Activated gamma-delta T cell treated with anti-CD3 and anti-CD28 coated beads, Interleukin-2, amount 50 U/mL, for 16 hours (primary cell): ENCODE measurements at regions not wholly inside any gene's neighbourhood (a gene's known extent, or its start where the extent isn't known, plus 50 kb on each side); places are given as distances from the start of the nearest gene placed in this dataset.
"Not testable (repeated sequence)": the region's sequence is repeated elsewhere in the genome, so short reads cannot be mapped to it uniquely, and the experiment has no call there.

ENCODE experiments used
- DNase-seq: peaks from one replicate; pipeline ENCODE4 v3.0.0-alpha.2; 2020; ENCODE audit warnings: low read depth

GRCh38 chr1:149361310-149361709, 113.5 kb upstream of the NBPF19 start:
- not testable (repeated sequence) for DNase-seq

GRCh38 chr1:149364188-149364981, 110.5 kb upstream of the NBPF19 start:
- DNase-seq: not testable (repeated sequence)

GRCh38 chr1:149366402-149366801, 108.4 kb upstream of the NBPF19 start:
- DNase-seq: not testable (repeated sequence)

- not testable (repeated sequence) for DNase-seq
These were observed 107.3 kb upstream of the NBPF19 start for GRCh38 chr1:149367472-149368044.

- DNase-seq: not testable (repeated sequence)
These were observed 106.5 kb upstream of the NBPF19 start for GRCh38 chr1:149368337-149368736.

- DNase-seq: not testable (repeated sequence)
These were observed 105.8 kb upstream of the NBPF19 start for GRCh38 chr1:149369081-149369480.

- not testable (repeated sequence) for DNase-seq
These were observed 102.9 kb upstream of the NBPF19 start for GRCh38 chr1:149371955-149372354.

GRCh38 chr1:149378462-149378861, 96.4 kb upstream of the NBPF19 start:
- DNase-seq: not testable (repeated sequence)

- peak; percentile 32 for DNase-seq
These were observed 84.5 kb upstream of the NBPF19 start for GRCh38 chr1:149390173-149390926.

GRCh38 chr1:149390931-149391330, 83.9 kb upstream of the NBPF19 start:
- not testable (repeated sequence) for DNase-seq

- DNase-seq: not testable (repeated sequence)
These were observed 79.0 kb upstream of the NBPF19 start for GRCh38 chr1:149395802-149396201.

GRCh38 chr1:149398527-149398926, 76.3 kb upstream of the NBPF19 start:
- DNase-seq: not testable (repeated sequence)

- not testable (repeated sequence) for DNase-seq
These were observed 66.4 kb upstream of the NBPF19 start for GRCh38 chr1:149408404-149408803.

GRCh38 chr1:149415373-149415772, 59.5 kb upstream of the NBPF19 start:
- not testable (repeated sequence) for DNase-seq

GRCh38 chr1:149418782-149419181, 56.1 kb upstream of the NBPF19 start:
- not testable (repeated sequence) for DNase-seq

GRCh38 chr1:149423122-149423521, 51.7 kb upstream of the NBPF19 start:
- DNase-seq: not testable (repeated sequence)
